GM18868 (cell line): ENCODE measurements at regions not wholly inside any gene's neighbourhood (a gene's known extent, or its start where the extent isn't known, plus 50 kb on each side); places are given as distances from the start of the nearest gene placed in this dataset.

Experiments
- ATAC-seq: cut with Tn5 transposase; IDR thresholded peaks from one replicate; pipeline ENCODE4 v1.9.1; 2021; ENCODE audit warnings: mild to moderate bottlenecking, moderate library complexity; ENCODE audit not compliant: unreplicated experiment

DNA sequence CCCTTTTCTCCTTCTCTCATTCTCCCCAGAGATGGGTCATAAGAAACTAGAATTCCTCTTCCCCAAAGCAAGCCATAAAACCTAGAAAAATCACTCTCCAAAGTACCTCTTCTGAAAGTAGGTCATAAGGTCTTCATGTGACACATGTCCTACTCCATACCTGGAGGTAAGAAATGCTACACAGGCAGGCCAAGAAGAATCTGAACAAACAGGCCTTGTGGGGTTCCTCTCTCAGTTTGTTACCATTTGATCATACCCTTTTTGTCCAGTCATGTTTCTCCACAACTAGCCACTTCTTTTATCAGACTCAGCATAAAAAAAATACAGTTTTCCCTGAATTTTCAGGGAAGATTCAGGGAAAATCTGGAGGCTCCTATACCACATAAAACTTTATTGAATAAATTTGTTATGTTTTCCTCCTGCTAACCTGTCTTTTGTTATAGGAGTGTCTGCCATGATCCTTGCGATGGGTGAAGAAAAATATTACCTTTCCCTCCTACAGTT lies 134.4 kb upstream of the LMO4 start:
- ATAC-seq = no peak

DNA sequence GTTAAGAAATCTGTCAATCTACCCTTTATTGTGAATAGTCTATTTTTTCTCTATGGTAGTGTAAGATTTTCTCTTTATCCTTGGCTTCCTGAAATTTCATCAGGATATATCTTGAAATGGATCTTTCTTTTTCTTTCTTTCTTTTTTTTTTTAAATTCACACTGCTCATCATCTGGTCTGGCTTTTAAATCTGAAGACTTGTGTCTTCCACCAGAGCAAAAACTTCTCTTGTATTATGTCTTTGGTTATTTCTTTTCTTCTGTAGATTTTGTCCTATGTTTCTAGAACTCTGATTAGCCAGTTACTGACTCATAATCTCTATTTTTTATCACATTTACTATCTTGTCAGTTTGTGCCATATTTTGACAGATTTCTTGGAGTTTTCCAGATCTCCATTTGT lies 133.8 kb upstream of the LMO4 start:
- ATAC-seq = no peak

DNA sequence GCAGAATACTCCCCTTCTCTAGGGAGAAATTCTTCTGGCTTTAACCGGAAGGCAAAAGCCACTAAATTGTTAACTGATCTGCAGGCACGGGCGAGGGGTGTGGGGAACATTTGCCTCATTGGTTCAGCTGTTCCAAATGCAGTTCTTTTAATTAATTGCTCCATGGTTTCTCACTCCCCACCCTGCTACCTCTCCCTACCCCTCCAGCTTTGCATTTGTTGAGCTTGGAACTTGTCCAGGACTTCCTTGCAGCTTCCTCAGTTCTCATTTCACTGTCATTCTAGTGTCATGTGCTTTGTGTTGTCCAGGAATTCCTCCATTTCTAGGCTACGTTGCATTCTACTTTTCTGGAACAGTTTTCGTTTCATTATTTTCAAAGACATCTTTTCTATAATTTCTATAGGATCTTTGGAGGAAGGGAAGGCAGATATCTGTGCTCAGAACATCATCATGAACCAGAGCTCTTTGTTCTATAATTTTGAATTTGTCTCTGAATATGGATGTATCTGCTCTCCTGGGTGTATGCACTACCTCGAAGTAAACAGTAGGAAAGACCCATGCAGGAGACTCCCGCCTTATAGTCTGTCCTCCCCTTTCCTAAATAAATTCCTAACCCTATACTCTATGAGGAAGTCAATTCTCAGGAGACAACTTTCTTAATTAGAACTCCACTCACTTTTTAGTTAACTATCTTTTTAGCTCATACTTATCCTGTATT lies 132.4 kb upstream of the LMO4 start:
- ATAC-seq = no peak

DNA sequence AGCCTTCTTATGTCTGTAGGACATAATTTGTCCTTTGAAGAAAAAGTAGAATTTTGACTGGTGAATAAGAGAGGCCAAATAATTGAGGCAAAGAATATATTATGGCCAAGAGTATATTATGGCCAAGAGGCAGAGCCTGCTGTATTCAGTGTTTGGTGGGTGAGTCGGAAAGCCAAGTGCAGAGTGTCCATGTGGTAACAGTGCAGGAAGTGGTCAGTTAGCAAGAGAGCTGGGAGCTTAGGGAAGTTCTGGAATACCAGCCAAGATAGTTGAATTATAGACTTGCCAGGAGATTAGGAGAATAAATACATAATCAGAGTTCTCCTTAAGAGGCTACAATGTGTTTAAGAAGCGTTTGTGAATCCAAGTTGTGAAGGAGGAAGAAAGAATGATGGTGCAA lies 131.5 kb upstream of the LMO4 start:
- ATAC-seq = no peak

DNA sequence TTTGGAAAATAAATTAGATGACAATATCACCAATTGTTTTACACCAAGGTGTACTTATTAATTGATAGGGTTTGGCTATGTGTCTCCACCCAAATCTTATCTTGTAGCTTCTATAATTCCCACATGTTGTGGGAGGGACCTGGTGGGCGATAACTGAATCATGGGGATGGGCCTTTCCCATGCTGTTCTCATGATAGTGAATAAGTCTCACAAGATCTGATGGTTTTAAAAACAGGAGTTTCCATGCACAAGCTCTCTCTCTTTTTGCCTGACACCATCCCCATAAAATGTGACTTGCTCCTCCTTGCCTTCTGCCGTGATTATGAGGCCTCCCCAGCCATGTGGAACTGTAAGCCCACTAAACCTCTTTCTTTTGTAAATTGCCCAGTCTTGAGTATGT lies 131.0 kb upstream of the LMO4 start:
- ATAC-seq = no peak

DNA sequence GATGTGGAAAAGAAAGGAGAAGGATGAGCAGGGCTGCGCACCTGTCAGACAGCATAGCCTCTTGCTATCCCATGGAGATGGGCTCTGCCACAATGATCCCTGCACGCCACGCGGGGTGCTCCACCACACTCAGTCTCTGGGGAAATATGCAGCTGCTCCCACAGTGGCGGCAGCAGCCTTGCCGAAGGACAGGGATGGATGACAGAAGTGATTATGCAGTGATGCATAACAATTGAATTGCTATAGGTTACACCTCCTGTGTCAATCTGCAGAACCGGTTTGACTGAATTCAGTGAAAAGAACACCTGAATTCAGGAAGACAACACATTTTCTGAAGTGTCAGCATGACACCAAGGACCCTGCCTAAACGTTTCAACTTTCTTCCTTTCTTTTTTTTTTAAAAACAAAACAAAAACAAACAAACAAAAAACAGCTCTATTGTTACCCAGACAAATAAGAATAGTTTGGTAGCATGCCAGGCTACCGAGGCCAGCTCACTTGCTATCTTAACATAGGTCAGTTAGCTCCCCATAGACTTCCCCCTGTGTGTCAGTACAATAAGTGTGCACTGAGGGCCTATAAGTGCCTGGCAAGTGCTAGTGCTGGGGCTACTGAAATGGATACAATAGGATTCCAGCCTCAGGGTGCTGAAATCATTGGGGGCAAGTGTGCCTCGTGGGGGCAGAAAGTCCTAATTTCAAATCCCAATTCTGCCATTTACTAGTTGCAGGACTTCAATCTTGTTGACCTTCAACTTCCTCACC lies 127.6 kb upstream of the LMO4 start:
- no peak for ATAC-seq

DNA sequence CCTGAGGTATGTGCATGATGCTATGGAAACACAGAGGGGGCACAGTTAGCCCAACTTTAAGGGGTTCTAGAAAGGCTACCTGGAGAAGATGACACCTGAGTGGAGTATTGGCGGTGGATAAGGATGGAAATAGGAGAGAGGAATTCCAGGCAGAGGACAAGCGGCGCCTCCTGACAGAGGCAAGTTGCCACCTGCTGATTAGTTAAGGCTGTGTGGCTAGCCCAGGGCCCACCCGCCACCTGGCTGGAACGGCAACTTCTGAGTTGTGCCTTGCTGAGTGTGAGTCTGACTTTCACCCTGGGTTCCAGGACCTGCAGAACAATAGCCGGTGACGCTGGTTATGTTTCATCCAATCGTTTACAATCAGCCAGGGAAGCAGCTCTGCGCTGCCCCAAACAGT lies 126.9 kb upstream of the LMO4 start:
- ATAC-seq = no peak

DNA sequence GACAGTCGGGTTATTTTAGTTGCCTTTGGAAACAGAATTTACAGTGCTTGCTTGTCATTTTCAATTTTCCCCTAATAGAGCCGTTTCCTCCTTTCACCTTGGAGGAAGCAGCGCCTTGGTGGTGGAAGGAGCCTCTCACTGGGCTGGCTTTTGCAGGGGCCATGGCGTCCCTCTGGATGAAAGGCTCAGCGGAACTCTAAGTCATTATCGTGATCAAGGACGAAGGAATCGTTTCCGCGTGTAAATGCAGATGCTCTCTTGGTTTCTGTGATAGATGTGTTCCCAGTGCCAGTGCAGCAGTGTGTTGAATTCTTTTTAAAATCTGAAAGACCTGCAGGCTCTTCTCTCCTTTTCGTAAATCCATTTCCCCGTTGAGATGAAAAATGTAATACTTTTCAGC lies 126.2 kb upstream of the LMO4 start:
- no peak for ATAC-seq

DNA sequence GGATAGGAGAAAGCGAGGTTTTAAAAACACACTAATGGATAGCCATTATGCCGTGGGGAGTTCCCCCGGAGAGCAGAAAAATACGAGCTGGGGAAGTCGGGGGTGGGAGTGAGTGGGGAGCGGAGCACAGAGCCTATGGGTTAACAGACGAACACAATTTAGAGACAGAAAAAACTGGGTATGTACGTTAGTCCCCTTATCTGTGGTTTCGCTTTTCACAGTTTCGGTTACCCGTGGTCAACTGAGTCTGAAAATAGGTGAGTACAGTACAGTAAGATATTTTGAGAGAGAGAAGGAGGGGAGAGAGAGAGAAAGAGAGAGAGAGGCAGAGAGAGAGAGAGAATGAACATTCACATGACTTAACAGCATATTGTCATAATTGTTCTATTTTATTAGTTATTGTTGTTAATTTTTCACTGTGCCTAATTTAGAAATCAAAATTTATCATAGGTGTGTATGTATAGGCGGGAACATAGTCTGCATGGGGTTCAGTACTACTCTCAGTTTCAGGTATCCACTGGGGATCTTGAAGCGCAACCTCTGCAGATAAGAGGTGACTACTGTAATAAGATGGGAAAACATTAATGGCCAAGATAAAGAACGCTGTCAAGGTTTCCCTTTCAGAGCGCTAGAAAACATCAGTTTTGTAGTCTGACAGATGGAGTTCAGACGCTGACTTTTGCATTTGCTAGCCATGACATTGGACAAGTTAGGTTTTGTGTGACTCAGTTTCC lies 125.6 kb upstream of the LMO4 start:
- peak; percentile 98 for ATAC-seq

DNA sequence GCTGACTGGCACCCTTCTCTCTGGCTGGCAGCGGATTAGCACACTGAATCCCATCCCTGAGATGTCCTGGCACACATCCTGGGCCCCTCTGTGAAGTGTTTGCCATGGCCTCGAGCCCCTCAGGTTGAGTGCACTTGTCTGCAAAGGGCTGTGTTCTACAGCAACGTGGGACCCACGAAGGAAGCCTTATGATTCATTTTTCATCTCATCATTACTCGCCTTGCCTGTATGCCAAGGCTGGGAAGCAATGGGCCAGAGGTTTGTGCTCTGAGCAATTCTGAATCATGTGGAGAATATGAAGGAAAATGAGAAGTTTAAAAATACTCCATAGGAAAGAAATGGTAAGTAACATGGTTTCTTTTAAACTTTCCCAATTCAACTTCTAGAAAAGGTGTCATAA lies 124.8 kb upstream of the LMO4 start:
- ATAC-seq = no peak

DNA sequence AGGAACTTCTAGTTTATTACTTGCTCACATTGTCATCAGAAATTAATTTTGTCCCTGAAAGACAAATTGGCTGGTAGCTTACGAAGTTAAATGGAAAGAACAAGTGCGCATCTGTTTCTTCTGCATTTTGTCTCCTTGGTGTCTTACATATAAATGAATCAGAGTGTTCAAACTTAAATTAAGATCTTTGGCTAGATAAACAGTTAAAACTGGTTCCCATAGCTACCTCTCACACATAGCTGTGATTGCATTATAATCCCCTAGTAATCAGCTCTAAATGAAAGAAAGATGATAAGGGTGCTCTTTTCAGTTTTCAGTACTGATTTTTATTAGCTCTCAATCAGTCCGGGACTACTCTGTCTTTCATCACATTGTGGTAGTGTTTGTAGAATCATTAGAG lies 124.2 kb upstream of the LMO4 start:
- ATAC-seq = no peak

DNA sequence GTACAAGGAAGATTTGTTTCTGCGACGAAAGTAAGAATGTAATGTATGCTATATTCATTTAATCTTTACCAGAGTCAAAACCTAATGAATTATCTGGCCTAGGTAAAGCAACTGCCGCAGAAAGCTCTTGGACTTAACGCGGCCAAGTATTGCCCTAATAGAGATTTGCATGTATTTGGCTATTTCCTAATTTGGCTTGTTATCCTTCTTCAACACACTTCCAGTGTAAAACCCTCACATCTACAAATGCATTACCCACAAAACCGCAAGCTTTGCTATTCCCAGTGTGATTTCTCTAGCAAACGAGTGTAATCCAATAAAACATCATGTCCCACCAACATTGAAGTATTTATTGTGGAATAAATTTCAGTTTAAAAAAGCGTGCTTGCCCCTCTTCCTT lies 123.8 kb upstream of the LMO4 start:
- ATAC-seq = no peak

DNA sequence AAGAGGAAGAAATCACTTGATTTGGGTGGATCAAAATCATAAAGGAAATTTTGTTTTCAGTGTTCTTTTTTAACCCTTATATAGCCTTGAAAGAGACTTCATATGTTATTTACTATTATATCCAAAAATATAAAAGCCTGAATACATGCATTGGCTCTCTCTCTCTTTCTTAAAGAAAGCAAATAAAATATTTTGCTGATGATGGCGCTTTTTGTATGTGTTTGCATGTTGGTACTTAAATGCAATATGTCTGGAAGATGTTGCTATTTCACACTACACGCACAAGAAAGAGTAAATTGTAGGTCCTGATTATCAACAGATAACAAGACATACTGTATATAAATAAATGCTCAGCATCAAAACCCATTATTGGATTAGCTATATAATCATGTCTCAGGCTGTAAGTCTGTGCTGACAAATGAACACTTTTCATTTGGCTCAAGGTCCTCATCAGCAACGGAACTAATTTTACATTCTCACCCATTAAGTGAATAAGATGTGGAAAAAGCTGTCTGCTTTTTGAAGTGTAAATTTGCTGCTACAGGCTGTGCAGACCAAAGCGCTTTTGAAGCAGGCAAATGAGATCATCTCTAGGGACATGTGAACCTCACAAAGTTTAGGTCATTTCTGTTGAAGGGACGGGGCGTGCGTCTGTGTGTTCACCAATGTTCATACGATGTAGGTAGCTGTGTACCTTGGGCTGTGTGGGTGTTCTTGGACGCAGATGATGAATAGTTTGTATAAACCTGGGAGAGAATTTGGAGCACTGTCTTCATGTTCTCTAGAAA lies 122.4 kb upstream of the LMO4 start:
- ATAC-seq = no peak

DNA sequence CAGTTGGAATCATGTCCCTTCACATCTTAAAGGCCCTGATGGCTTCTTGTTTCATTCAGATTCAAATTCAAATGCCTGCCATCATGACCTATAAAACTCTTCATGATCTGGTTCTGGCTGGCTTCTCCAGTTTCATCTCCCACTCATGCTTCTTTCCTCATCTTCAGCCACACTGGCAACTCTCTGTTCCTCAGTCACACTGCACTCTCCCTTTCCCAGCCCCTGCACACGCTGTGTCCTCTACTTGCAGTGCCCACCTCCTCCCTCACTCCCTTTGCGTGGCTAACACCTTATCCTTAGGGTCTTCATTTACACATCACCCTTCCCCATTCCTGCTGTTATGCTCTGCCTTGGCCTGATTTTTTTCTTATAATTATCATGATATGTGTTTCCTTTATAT lies 120.6 kb upstream of the LMO4 start:
- no peak for ATAC-seq

DNA sequence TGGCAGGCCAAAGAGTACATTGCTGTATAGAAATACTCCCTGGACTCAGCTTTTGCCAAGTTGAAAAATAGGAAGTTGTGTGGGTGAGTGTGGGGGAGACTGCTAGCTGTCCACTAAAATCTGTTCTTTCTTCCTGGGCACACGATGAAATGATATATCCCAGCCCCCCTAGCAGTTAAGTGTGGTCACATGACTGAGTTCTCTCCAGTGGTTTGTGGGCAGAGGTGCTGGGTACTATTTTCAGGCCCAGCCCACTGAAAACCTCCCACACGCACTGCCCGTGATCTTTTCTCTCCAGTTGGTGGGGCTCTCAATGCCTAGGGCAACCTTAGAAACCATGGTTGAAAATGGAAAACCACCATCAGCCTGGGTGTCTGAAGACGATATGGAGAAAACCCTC lies 119.7 kb upstream of the LMO4 start:
- no peak for ATAC-seq

DNA sequence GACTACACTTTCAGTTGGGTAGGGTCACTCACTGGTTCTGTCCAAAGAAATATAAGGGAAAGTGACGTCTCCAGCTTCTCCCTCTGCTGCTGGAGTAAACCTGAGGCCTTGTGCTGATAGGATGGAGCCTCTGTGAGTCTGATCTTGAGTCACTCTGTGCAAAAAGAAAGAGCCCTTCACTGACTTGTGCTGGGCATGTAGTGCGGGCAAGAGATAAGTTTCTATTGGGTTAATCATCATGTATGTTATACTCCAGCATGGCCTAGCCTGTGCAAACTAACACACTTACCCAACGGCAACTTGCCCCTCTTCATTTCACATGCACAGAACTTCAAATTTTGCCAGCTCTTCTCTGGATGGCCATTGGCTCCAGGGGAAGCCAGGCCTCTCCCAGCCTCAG lies 118.5 kb upstream of the LMO4 start:
- ATAC-seq = no peak

DNA sequence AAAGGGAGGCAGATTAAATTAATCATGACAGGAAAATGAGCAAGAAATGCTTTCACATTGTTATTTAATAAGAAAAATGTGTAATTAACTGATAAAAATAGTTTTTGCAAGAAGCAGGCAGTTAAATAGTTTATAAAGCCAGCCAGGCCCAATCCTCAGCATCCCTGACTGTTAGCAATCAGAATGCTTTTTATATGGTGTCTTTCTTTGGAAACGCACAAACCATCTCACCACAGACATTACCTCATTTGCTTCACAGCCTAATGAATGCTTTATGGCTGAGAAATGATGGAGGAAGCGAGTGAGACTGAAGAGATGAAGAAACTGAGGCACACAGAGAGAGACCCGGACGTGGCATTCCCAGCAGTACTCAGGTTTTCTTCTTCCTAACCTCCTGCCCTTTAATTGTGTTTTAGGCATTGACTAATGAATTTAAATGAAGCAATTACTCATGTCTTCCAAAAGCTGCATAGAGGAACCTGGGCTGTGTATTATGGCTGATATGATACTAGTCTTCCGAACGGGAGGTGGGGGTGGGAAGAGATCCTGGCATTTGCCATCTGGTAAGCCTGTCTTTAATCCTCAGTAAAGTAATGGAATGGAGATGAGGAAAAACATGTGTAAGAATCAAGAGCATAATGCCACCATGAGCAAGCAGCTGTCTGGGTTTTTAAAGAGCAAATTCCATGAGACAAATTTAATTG lies 116.1 kb upstream of the LMO4 start:
- no peak for ATAC-seq

DNA sequence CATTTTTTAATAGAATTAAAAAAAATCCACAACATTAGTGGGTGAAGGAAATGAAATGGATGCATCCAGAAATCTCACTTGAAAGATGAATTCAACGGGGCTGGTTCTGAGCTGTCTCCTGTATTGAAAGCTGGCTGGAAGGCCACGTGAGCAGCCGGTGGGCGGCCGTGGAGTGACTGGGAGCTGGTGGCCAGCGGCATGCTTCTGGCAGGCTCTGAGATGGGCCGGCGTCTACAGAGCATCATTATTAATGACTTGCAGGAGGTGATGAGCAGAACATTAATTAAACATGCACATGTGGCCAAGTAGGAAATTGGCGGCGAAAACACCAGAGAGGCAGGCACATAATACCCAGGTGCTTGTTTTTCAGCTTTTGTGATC lies 115.6 kb upstream of the LMO4 start:
- no peak for ATAC-seq

DNA sequence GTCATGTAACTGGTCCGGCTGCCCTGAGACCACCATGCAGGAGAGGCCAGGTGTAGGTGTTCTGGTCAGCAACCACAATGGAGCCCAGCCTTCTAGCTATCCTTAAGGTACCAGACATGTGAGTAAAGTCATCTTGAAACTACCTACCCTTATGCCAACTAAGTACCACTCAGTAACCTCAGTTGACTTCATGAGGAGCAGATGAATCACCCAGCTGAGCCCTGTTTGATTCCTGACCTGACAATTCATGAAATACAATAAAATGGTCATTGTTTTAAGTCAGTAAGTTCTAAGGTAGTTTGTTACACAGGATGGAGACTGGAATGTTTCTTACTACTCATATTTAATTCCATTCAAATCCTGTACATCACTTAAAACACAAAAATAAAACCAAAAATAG lies 113.1 kb upstream of the LMO4 start:
- no peak for ATAC-seq

DNA sequence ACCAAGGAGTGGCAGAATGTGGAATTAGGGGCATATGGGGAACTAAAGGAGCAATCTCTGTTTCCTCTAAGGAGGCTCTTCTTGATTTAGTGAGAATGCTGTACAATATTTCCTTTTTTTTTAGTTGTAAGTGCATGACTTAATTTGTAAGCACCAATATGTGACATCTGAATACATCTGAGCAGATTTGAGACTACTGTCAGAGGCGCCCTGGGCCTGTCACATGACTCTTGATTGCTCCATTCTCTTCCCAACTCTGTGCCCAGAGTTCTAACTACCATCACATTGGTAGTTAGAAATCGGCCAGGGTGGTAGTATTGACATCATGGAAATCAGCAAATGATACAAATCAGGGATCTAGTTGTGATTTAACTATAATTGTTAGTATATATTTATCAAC lies 110.1 kb upstream of the LMO4 start:
- no peak for ATAC-seq

DNA sequence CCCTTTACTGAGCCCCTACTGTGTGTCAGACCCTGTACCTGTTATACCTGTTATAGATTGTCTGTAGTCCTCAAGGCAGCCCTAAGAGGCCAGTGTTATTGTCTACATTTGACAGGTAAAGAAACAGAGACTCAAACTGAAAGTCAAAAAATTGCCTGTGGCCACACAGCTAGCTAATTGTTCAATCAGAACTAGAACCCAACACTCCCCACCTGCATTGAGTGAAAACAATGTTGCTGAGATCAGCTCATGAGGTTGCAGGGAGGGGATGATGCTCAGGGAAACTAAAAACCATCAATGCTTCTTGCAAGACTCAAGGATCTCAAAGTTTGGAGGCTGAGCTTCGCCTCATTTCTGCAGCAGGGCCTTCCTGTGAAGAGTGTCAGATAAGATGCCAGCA lies 109.5 kb upstream of the LMO4 start:
- ATAC-seq = no peak
